Common myeloid progenitor, CD34-positive (primary cell): ENCODE measurements at regions not wholly inside any gene's neighbourhood (a gene's known extent, or its start where the extent isn't known, plus 50 kb on each side); places are given as distances from the start of the nearest gene placed in this dataset.
A peak's percentile ranks its signal among the peaks of the same experiment; 100 is the strongest.

Experiments
- CTCF ChIA-PET: fragments of 350-600 bp; sonication (Branson Sonifier 250); formaldehyde crosslinking; loops from one replicate; lab custom pipeline; 2021; ENCODE audit warnings: antibody characterized with exemption; lab: Charles Lee
- POLR2A ChIA-PET: fragments of 350-600 bp; sonication (Branson Sonifier 250); formaldehyde crosslinking; loops from one replicate; lab custom pipeline; 2021; ENCODE audit warnings: antibody characterized with exemption; lab: Charles Lee
- DNase-seq, 3 donors: peaks; one replicate each; pipeline versions ENCODE4 v3.0.0 to v3.0.0-alpha.2; 2013
- H3K27ac ChIP-seq, 2 experiments: 1 replicate in 1 of 2; 2 replicates in 1 of 2; pipeline ENCODE4 v1.7.0; 2013; ENCODE audit warnings: inconsistent platforms in 2 of 2, low read length in 2 of 2, mild to moderate bottlenecking in 2 of 2, low read depth in 1 of 2, moderate library complexity in 1 of 2; ENCODE audit not compliant: severe bottlenecking in 2 of 2, insufficient read depth in 1 of 2, poor library complexity in 1 of 2
- H3K27me3 ChIP-seq, 5 experiments: replicated peaks in 2 of 5; 1 replicate in 3 of 5; 2 replicates in 2 of 5; pipeline versions ENCODE4 v1.6.1 to v1.7.0; 2013; ENCODE audit warnings: low read length in 4 of 5, mild to moderate bottlenecking in 2 of 5, moderate library complexity in 2 of 5, inconsistent platforms in 1 of 5; ENCODE audit not compliant: insufficient read depth in 5 of 5, control insufficient read depth in 4 of 5
- H3K36me3 ChIP-seq, 4 experiments: 1 replicate in 2 of 4; 2 replicates in 2 of 4; pipeline versions ENCODE4 v1.6.1 to v1.7.0; 2013; ENCODE audit warnings: low read length in 3 of 4, control low read depth in 1 of 4, mild to moderate bottlenecking in 1 of 4; ENCODE audit not compliant: control insufficient read depth in 4 of 4, insufficient read depth in 4 of 4
- H3K4me1 ChIP-seq, 4 experiments: 1 replicate in 3 of 4; 2 replicates in 1 of 4; pipeline versions ENCODE4 v1.6.1 to v1.7.1; 2013; ENCODE audit warnings: low read length in 3 of 4, mild to moderate bottlenecking in 3 of 4, control low read depth in 1 of 4, inconsistent platforms in 1 of 4, moderate library complexity in 1 of 4; ENCODE audit not compliant: control insufficient read depth in 4 of 4, insufficient read depth in 4 of 4; ENCODE audit errors: control extremely low read depth in 1 of 4
- H3K4me3 ChIP-seq, 7 experiments: 1 replicate in 4 of 7; 2 replicates in 3 of 7; pipeline versions ENCODE4 v1.5.1 to v1.7.0; 2013; ENCODE audit warnings: mild to moderate bottlenecking in 7 of 7, low read length in 6 of 7, moderate library complexity in 6 of 7, inconsistent platforms in 2 of 7, low read depth in 2 of 7, control low read depth in 1 of 7; ENCODE audit not compliant: insufficient read depth in 4 of 7, control insufficient read depth in 1 of 7; ENCODE audit errors: extremely low read depth in 1 of 7
- H3K9me3 ChIP-seq, 5 experiments: 1 replicate in 4 of 5; 2 replicates in 1 of 5; pipeline versions ENCODE4 v1.6.1 to v1.7.1; 2013; ENCODE audit warnings: low read length in 4 of 5, mild to moderate bottlenecking in 2 of 5, inconsistent platforms in 1 of 5, low read depth in 1 of 5, moderate library complexity in 1 of 5; ENCODE audit not compliant: control insufficient read depth in 4 of 5, insufficient read depth in 2 of 5; ENCODE audit errors: control extremely low read depth in 1 of 5
- WGBS: methylation state at CpG from one replicate; pipeline ENCODE4 v1.1.5; 2013; ENCODE audit not compliant: insufficient coverage; 5-methylcytosine and 5-hydroxymethylcytosine counted together

GRCh38 chr11:30653606-30654005, 67.5 kb upstream of the MPPED2 start:
- Histone ChIP-seq H3K27me3 (no peaks in the 10 kb centered on the region), H3K9me3 (no peaks in the 10 kb centered on the region), H3K27ac (no peak overlapping the region), H3K4me1 (no peaks in the 10 kb centered on the region), H3K36me3 (no peaks in the 10 kb centered on the region), H3K4me3 (no peak overlapping the region)
- ChIA-PET CTCF (interaction anchor here (1.0 to 1.2 kb wide), 3 partner anchors 48 to 309 kb away, joined by 3 to 4 read pairs (median 3); no protein-coding TSS in a partner anchor), POLR2A (no interaction called here)
- no CpG with 5 or more reads among the region's 1 CpG for WGBS
- peak; percentile 22 to 57 (median 46) for DNase-seq

DNA sequence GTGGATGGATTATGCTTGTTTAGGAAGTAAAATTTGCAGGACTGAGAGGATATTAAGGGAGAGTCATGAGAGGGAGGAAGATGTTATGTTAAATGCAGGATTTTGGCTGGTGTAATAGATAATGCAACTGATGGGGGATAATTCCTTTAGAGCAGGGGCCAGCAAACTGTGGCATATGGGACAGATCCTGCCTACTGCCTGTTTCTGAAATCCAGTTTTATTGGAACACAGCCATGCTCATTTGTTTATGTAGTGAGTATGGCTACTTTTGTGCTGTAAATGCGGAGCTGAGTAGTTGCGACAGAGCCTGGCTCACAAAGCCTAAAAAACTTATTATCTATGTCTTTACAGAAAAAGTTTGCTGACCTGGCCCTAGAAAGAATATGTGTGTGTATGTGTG, 66.6 kb upstream of the MPPED2 start:
- ChIA-PET POLR2A (no interaction called here), CTCF (interaction anchor here (0.6 to 1.2 kb wide), 2 partner anchors 47 to 321 kb away, joined by 3 read pairs; no protein-coding TSS in a partner anchor)
- Histone ChIP-seq H3K27me3 (no peaks in the 10 kb centered on the region), H3K27ac (no peak overlapping the region), H3K9me3 (no peaks in the 10 kb centered on the region), H3K4me1 (no peaks in the 10 kb centered on the region), H3K4me3 (no peak overlapping the region), H3K36me3 (no peaks in the 10 kb centered on the region)
- DNase-seq = no peak
- WGBS = no CpG with 5 or more reads among the region's 2 CpGs

GRCh38 chr11:30650266-30650665, 64.1 kb upstream of the MPPED2 start:
- no peak overlapping the region for H3K4me3 ChIP-seq
- ChIA-PET CTCF (no interaction called here), POLR2A (no interaction called here)
- H3K36me3 ChIP-seq = no peaks in the 10 kb centered on the region
- no peak for DNase-seq
- H3K27me3 ChIP-seq = no peaks in the 10 kb centered on the region
- no peaks in the 10 kb centered on the region for H3K9me3 ChIP-seq
- no peak overlapping the region for H3K27ac ChIP-seq
- H3K4me1 ChIP-seq = no peaks in the 10 kb centered on the region
